ENCODE measurements at regions not wholly inside any gene's neighbourhood (a gene's known extent, or its start where the extent isn't known, plus 50 kb on each side); places are given as distances from the start of the nearest gene placed in this dataset.

- Histone ChIP-seq H3K27ac (ENCODE audit: low read depth in 2 of 2, low read length in 1 of 2) (peak overlapping the region; percentile 21 to 81; a peak in 3 of 4 replicates), H3K9ac (peak overlapping the region; percentile 33; the same call in 1 of the 2 replicates), H3K27me3 (ENCODE audit: insufficient read depth) (peaks cover 5% of the 10 kb centered on the region; the same call in 1 of the 2 replicates), H2AFZ (ENCODE audit: low read depth) (peak overlapping the region; percentile 67; the same call in 1 of the 2 replicates), H3K36me3 (replicated peaks in 1 of 2; ENCODE audit: control insufficient read depth in 1 of 2, insufficient read depth in 2 of 2, low read length in 1 of 2) (no peaks in the 10 kb centered on the region), H3K9me3 (no peaks in the 10 kb centered on the region), H3K4me1 (ENCODE audit: control insufficient read depth in 1 of 2, insufficient read depth in 2 of 2, low read depth in 1 of 2, low read length in 1 of 2) (peaks cover 0 to 5% of the 10 kb centered on the region in 2 experiments; a peak in 1 of 4 replicates), H3F3A (replicated peaks; ENCODE audit: insufficient read depth) (no peaks in the 10 kb centered on the region), H3K4me3 (ENCODE audit: low read depth in 2 of 2, low read length in 1 of 2) (peak overlapping the region; percentile 45 to 50), H3K4me2 (peak overlapping the region; percentile 74), H3K9me2 (no peaks in the 10 kb centered on the region), H3K79me2 (ENCODE audit: insufficient read depth) (no peaks in the 10 kb centered on the region), H4K20me1 (ENCODE audit: insufficient read depth) (no peaks in the 10 kb centered on the region)
- WGBS (ENCODE audit: low lambda C conversion rate) = 26% methylated on average over 13 of the region's 13 CpGs
- ChIA-PET POLR2A (no interaction called here), CTCF (interaction anchor here (0.9 to 1.8 kb wide), 6 partner anchors 9 to 51 kb away, joined by 3 to 9 read pairs (median 4); no protein-coding TSS in a partner anchor)
- DNase-seq = peak; percentile 63
- TF ChIP-seq RXRA (IDR thresholded peaks at IDR 0.05; ENCODE audit: borderline replicate concordance, low read depth) (no peak), EP300 (IDR thresholded peaks at IDR 0.05; ENCODE audit: borderline replicate concordance in 1 of 2, low read depth in 1 of 2, low read length in 1 of 2) (peak; percentile 3 to 45; a peak in 1 of 4 replicates), PBX3 (IDR thresholded peaks at IDR 0.05) (peak; percentile 45), NFIC (IDR thresholded peaks at IDR 0.05; ENCODE audit: borderline replicate concordance) (peak; percentile 32; the same call in 1 of the 2 replicates), SIN3A (IDR thresholded peaks at IDR 0.05; ENCODE audit: borderline replicate concordance, low read depth, low read length) (peak; percentile 40; the same call in 1 of the 2 replicates), POLR2AphosphoS5 (IDR thresholded peaks at IDR 0.05; ENCODE audit: low read depth, low read length) (no peak), FOXJ3 (CRISPR knock-in tag; IDR thresholded peaks at IDR 0.05) (no peak), EZH2phosphoT487 (IDR thresholded peaks at IDR 0.05; ENCODE audit: borderline replicate concordance, low read depth) (no peak), RAD21 (IDR thresholded peaks at IDR 0.05; ENCODE audit: low read length) (peak; percentile 85), SMC3 (IDR thresholded peaks at IDR 0.05; ENCODE audit: low read depth, low read length) (peak; percentile 46), NRF1 (IDR thresholded peaks at IDR 0.05; ENCODE audit: low read depth, low read length) (no peak), MXI1 (IDR thresholded peaks at IDR 0.05; ENCODE audit: low read depth, low read length) (no peak), TEAD4 (IDR thresholded peaks at IDR 0.05; ENCODE audit: borderline replicate concordance, insufficient read depth) (no peak), CTCF (IDR thresholded peaks at IDR 0.05) (peak; percentile 64), JUND (IDR thresholded peaks at IDR 0.05) (no peak), MEF2A (IDR thresholded peaks at IDR 0.05; ENCODE audit: borderline replicate concordance, low read depth) (no peak), GABPA (IDR thresholded peaks at IDR 0.05; ENCODE audit: low read depth) (no peak), RCOR1 (IDR thresholded peaks at IDR 0.05; ENCODE audit: low read length) (no peak; the same call in 1 of the 2 replicates), RFX5 (IDR thresholded peaks at IDR 0.05; ENCODE audit: low read length) (no peak), FOSL2 (IDR thresholded peaks at IDR 0.05; ENCODE audit: borderline replicate concordance, low read depth) (peak; percentile 23; the same call in 1 of the 2 replicates), USF2 (IDR thresholded peaks at IDR 0.05; ENCODE audit: borderline replicate concordance, low read depth, low read length) (no peak)
- TF ChIP-seq, protein P1, sequence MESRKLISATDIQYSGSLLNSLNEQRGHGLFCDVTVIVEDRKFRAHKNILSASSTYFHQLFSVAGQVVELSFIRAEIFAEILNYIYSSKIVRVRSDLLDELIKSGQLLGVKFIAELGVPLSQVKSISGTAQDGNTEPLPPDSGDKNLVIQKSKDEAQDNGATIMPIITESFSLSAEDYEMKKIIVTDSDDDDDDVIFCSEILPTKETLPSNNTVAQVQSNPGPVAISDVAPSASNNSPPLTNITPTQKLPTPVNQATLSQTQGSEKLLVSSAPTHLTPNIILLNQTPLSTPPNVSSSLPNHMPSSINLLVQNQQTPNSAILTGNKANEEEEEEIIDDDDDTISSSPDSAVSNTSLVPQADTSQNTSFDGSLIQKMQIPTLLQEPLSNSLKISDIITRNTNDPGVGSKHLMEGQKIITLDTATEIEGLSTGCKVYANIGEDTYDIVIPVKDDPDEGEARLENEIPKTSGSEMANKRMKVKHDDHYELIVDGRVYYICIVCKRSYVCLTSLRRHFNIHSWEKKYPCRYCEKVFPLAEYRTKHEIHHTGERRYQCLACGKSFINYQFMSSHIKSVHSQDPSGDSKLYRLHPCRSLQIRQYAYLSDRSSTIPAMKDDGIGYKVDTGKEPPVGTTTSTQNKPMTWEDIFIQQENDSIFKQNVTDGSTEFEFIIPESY (IDR thresholded peaks at IDR 0.05; ENCODE audit: borderline replicate concordance, low read depth) = peak; percentile 93
- TF ChIP-seq, protein P2, sequence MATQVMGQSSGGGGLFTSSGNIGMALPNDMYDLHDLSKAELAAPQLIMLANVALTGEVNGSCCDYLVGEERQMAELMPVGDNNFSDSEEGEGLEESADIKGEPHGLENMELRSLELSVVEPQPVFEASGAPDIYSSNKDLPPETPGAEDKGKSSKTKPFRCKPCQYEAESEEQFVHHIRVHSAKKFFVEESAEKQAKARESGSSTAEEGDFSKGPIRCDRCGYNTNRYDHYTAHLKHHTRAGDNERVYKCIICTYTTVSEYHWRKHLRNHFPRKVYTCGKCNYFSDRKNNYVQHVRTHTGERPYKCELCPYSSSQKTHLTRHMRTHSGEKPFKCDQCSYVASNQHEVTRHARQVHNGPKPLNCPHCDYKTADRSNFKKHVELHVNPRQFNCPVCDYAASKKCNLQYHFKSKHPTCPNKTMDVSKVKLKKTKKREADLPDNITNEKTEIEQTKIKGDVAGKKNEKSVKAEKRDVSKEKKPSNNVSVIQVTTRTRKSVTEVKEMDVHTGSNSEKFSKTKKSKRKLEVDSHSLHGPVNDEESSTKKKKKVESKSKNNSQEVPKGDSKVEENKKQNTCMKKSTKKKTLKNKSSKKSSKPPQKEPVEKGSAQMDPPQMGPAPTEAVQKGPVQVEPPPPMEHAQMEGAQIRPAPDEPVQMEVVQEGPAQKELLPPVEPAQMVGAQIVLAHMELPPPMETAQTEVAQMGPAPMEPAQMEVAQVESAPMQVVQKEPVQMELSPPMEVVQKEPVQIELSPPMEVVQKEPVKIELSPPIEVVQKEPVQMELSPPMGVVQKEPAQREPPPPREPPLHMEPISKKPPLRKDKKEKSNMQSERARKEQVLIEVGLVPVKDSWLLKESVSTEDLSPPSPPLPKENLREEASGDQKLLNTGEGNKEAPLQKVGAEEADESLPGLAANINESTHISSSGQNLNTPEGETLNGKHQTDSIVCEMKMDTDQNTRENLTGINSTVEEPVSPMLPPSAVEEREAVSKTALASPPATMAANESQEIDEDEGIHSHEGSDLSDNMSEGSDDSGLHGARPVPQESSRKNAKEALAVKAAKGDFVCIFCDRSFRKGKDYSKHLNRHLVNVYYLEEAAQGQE (IDR thresholded peaks at IDR 0.05; ENCODE audit: low read depth, low read length) = no peak
- TF ChIP-seq, protein P3, sequence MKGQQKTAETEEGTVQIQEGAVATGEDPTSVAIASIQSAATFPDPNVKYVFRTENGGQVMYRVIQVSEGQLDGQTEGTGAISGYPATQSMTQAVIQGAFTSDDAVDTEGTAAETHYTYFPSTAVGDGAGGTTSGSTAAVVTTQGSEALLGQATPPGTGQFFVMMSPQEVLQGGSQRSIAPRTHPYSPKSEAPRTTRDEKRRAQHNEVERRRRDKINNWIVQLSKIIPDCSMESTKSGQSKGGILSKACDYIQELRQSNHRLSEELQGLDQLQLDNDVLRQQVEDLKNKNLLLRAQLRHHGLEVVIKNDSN (IDR thresholded peaks at IDR 0.05; ENCODE audit: borderline replicate concordance, low read depth) = no peak
Observed at GRCh38 chrX:131792356-131792749, 230.7 kb upstream of the STK26 start.

Data from SK-N-SH (cell line).